ENCODE measurements at regions not wholly inside any gene's neighbourhood (a gene's known extent, or its start where the extent isn't known, plus 50 kb on each side); places are given as distances from the start of the nearest gene placed in this dataset.

- ATAC-seq, result no peak
- Histone ChIP-seq H3K27ac (no peak overlapping the region), H3K4me1 (no peaks in the 10 kb centered on the region), H3K27me3 (no peaks in the 10 kb centered on the region), H3K4me3 (no peak overlapping the region), H3K36me3 (no peaks in the 10 kb centered on the region), H3K9me3 (no peaks in the 10 kb centered on the region)
- in situ Hi-C loops (cut with MboI; ENCODE audit: low sequenced_read_pairs in 4 of 4) (no loop called here), intact Hi-C loops (cut with DNase I; ENCODE audit: low total_unique reads) (no loop called here)
- TF ChIP-seq POLR2A (IDR thresholded peaks at IDR 0.05) (no peak), CTCF (IDR thresholded peaks at IDR 0.05 in 4 of 5, conservative IDR thresholded peaks at IDR 0.05 in 1 of 5) (no peak)
- no peak for DNase-seq
Observed at GRCh38 chr12:131220331-131220685, 266.6 kb downstream of the ADGRD1 start.

DNA sequence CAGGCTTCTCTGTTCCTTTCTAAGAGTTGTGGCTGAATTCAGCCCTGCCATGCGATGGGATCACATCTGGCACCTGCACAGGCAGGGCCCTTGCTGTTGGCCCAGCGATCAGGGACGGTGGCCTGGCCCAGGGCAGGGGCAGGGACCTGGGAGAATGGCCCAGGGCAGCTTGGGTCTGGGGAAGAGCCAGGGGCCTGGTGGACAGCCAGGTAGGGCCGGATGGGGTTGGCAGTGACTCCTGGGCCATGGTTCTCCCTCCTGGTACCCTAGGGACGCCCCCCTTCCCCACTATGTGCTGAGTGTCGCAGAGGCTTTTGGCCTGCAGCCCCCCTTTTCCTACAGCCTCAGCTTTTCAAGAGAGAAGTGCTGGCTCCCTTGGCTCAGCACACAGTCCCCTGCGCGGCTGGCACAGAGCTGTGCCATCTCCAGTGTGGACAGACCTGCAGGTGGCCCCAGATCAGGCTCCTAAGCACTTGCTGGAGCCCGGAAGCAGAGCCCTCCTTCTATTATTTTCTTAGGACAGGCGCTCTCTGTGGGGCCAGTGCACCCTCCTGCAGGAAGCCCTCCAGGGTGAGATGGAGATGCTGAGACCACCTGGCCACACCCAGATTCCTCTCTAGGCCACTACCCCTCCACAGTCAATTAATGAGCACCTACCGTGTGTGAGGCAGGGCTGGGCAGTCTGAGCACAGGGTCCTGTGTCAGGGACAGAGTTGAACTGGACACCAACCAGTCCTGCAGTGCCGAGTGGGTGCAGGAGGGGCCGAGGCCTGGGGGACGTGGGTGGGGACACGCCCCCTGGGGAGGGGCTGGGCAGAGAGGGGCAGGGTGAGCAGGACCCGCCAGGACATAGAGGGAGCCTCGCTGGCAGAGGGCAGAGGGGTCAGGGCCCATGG is 267.6 kb downstream of the ADGRD1 start:
- in situ Hi-C loops (cut with MboI; ENCODE audit: low sequenced_read_pairs in 4 of 4) (no loop called here), intact Hi-C loops (cut with DNase I; ENCODE audit: low total_unique reads) (no loop called here)
- TF ChIP-seq POLR2A (IDR thresholded peaks at IDR 0.05) (no peak), CTCF (IDR thresholded peaks at IDR 0.05 in 4 of 5, conservative IDR thresholded peaks at IDR 0.05 in 1 of 5) (no peak)
- H3K4me3 ChIP-seq, result no peak overlapping the region
- no peak overlapping the region for H3K27ac ChIP-seq
- H3K36me3 ChIP-seq, result no peaks in the 10 kb centered on the region
- no peaks in the 10 kb centered on the region for H3K9me3 ChIP-seq
- no peaks in the 10 kb centered on the region for H3K27me3 ChIP-seq
- no peaks in the 10 kb centered on the region for H3K4me1 ChIP-seq
- DNase-seq, result no peak
- no peak for ATAC-seq

- Histone ChIP-seq H3K4me3 (no peak overlapping the region), H3K36me3 (no peaks in the 10 kb centered on the region), H3K27me3 (no peaks in the 10 kb centered on the region), H3K9me3 (no peaks in the 10 kb centered on the region), H3K27ac (no peak overlapping the region), H3K4me1 (no peaks in the 10 kb centered on the region)
- intact Hi-C loops (cut with DNase I; ENCODE audit: low total_unique reads) (no loop called here), in situ Hi-C loops (cut with MboI; ENCODE audit: low sequenced_read_pairs in 4 of 4) (no loop called here)
- TF ChIP-seq POLR2A (IDR thresholded peaks at IDR 0.05) (no peak), CTCF (IDR thresholded peaks at IDR 0.05 in 4 of 5, conservative IDR thresholded peaks at IDR 0.05 in 1 of 5) (no peak)
- no peak for ATAC-seq
- no peak for DNase-seq
Observed at GRCh38 chr12:131221957-131222328, 268.2 kb downstream of the ADGRD1 start.

DNA sequence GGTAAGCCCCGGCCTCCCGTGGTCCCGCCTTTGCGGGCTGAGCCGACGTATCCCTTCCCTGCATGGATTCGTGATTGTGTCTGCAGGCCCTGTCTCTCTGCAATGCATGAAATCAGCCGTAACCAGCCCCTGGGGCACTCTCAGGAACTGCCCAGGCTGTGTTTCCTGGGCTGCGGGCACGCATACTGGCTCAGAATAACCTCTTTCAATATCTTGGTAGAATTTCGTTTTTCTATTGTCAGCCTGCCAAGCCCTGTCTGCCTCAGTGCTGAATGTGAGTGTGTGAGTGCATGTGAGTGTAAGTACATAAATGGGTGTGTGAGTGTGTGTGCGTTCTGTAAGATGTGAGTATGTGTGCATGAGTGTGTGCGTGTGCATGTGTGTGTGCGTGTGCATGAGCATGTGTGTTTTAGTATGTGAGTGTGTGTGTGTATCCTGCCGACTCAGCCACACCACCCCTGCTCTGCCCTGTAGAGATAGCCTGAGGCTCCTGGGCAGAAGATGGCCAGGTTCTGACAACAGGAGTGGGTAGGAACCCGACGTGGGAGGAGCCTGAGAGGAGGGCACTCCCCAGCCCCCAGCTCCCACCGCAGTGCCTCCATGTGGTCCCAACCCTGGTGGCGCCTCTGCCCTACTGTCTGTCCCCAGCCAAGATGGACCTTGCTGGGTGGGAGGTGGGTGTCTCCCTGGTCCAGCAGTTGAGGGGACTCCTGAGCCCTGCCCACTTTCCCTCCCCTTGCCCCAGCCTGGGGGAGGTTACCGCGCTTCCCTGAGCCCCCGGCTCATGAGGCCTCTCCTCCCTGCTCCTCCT is 268.8 kb downstream of the ADGRD1 start:
- no peak overlapping the region for H3K4me3 ChIP-seq
- intact Hi-C loops (cut with DNase I; ENCODE audit: low total_unique reads), result no loop called here
- TF ChIP-seq POLR2A (IDR thresholded peaks at IDR 0.05) (no peak), CTCF (IDR thresholded peaks at IDR 0.05 in 4 of 5, conservative IDR thresholded peaks at IDR 0.05 in 1 of 5) (no peak)
- no peak for ATAC-seq
- in situ Hi-C loops (cut with MboI; ENCODE audit: low sequenced_read_pairs in 4 of 4), result no loop called here
- no peaks in the 10 kb centered on the region for H3K9me3 ChIP-seq
- no peaks in the 10 kb centered on the region for H3K4me1 ChIP-seq
- H3K36me3 ChIP-seq, result no peaks in the 10 kb centered on the region
- no peak overlapping the region for H3K27ac ChIP-seq
- H3K27me3 ChIP-seq, result no peaks in the 10 kb centered on the region
- DNase-seq, result no peak

Data from gastrocnemius medialis (tissue), 4 donors.